Lower leg skin (tissue), 3 donors: ENCODE measurements at regions not wholly inside any gene's neighbourhood (a gene's known extent, or its start where the extent isn't known, plus 50 kb on each side); places are given as distances from the start of the nearest gene placed in this dataset.

ENCODE experiments used
- POLR2A ChIP-seq, 2 donors: fragments of 450-650 bp; IDR thresholded peaks; one replicate each; pipeline ENCODE4 v1.6.1; 2016 to 2017; ENCODE audit warnings: antibody characterized with exemption in 2 of 2, mild to moderate bottlenecking in 1 of 2, moderate library complexity in 1 of 2
- TF ChIP-seq, protein P1 (sequence below), 3 donors: fragments of 450-650 bp; IDR thresholded peaks; one replicate each; pipeline ENCODE4 v1.5.1; 2016; ENCODE audit warnings: antibody characterized with exemption in 3 of 3, mild to moderate bottlenecking in 3 of 3, moderate library complexity in 2 of 3

DNA sequence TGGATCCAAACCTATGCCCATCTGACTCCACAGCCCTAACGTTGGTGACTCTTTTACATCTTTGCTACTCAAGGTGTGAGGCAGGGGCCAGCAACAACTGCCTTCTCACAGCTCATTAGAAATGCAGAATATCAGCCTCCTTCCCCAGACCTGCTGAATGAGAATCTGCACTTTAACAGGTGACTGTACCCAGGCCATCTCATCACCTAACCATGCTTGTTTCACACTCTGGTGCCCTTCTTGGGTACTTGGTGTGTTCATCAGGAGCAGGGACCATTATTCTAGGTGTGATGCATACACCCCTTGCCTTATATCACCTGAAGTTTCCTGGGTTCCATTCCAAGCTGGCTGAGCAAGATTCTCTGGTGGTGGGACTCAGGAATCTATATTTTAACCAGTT is 196.3 kb upstream of the LMCD1 start:
- TF ChIP-seq POLR2A (IDR thresholded peaks at IDR 0.05): no peak
- TF ChIP-seq, protein P1, sequence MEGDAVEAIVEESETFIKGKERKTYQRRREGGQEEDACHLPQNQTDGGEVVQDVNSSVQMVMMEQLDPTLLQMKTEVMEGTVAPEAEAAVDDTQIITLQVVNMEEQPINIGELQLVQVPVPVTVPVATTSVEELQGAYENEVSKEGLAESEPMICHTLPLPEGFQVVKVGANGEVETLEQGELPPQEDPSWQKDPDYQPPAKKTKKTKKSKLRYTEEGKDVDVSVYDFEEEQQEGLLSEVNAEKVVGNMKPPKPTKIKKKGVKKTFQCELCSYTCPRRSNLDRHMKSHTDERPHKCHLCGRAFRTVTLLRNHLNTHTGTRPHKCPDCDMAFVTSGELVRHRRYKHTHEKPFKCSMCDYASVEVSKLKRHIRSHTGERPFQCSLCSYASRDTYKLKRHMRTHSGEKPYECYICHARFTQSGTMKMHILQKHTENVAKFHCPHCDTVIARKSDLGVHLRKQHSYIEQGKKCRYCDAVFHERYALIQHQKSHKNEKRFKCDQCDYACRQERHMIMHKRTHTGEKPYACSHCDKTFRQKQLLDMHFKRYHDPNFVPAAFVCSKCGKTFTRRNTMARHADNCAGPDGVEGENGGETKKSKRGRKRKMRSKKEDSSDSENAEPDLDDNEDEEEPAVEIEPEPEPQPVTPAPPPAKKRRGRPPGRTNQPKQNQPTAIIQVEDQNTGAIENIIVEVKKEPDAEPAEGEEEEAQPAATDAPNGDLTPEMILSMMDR (IDR thresholded peaks at IDR 0.05): no peak
